DMS153 treated with DMSO at 0.1 percent for 48 hours (cell line): ENCODE measurements at regions not wholly inside any gene's neighbourhood (a gene's known extent, or its start where the extent isn't known, plus 50 kb on each side); places are given as distances from the start of the nearest gene placed in this dataset.

ENCODE experiments used
- DNase-seq: peaks from one replicate; lab custom pipeline; 2025; ENCODE audit not compliant: unreplicated experiment; lab: John Stamatoyannopoulos, UW

DNA sequence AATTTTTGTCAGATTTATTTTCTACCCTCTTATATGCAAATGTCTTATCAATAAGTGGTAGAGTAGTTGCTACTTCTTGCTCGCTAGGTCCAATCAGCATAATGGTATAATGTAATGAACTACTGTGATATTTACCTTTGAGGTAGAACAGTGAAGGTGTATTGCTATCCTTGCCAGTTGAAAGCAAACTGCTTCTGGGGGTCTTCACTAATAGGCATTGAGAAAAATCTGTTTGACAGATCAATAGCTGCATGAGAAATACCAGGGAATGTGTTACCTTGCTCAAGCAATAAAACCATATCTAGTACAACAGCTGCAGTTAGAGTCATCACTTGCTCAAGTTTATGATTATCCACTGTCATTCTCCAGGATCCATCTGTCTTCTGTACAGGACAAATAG lies 50.1 kb upstream of the EFEMP1 start:
- DNase-seq, result no peak

DNA sequence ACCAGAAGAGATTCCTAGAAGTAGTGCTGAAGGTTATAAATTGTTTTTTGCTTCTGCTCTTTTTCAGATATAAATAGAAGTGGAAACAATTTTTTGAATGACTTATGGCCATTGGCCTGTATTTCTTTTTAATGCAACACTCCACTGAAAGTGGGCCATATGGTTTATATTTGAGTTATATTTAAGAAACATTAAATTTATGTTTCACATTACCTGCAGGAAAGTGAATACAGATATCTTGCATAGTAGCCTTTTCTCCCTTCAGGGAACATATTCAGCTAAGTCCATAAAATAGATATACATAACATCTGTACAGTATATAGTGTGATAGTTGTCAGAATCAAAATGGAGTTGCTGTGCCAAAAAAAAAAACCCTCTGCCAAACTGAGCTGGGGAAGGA lies 53.1 kb upstream of the EFEMP1 start:
- DNase-seq, result no peak

DNA sequence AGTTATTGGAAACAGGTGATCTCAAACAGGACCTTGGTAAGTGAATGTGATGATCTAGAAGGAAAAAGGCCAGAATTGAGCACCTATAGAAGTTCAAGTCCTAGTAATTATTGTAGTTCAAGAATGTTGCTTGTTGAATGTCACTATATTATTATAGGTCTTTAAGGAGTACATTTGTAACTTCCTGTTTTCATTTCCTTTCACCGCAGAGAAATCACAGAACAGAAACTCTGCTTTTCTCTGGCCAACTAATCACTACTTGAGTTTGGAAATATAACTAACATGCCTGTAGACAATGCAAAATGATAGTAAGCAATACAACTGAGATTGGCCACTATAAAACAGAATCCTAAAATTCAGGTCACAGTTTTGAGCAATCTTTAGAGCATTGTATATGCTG lies 61.8 kb upstream of the EFEMP1 start:
- DNase-seq, result no peak

DNA sequence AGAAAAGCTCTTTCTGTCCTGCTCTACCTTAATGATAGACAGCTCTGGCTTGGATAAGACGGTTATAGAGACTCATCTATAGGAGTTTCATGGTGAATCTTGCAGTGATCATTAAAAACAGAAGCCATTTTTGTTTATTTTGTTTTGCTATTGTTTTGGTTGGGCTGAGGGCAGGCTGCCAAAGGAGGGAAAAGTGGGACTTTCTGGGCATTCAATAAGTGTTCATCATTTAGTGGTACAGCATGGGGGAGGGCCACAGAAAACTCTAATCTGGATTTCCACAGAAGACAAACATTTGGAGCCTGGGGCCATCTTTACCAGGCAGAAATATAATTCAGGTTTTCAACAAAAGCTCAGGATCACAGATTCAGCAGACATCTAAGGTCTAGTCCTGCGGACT lies 62.4 kb upstream of the EFEMP1 start:
- DNase-seq, result no peak

DNA sequence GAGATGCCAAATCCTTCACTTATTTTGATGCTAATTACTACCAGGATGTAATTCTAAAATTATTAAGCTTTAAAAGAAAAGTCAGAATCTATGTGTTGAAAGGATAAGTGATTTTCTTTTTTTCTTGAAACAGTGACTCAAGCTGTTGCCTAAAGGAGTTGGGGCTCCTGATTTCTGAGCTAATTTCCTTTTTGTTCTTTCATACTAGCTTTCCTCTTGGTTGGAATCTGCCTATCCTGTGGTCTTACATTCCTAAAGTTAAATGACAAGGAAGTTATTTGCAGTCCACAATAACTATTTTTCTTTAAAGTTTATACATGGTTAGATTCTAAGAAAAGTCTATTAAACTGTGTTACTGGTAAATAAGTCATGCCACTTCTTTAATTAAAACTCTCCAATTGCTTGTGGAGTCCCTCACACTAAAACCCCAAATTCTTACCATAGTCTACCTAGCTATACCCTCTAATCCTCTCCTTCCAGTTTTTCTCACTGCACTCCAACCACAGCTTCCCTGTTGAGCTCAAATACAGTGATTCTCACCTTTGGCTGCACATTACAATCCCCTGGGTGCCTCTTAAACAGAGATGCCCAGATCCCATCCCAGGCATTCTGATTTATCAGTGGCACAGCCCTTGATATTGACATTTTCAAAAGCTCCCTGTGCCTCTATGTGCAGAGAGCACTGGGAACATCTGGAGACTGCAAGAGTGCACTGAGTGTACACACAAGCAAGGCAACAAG lies 63.3 kb upstream of the EFEMP1 start:
- DNase-seq, result no peak

DNA sequence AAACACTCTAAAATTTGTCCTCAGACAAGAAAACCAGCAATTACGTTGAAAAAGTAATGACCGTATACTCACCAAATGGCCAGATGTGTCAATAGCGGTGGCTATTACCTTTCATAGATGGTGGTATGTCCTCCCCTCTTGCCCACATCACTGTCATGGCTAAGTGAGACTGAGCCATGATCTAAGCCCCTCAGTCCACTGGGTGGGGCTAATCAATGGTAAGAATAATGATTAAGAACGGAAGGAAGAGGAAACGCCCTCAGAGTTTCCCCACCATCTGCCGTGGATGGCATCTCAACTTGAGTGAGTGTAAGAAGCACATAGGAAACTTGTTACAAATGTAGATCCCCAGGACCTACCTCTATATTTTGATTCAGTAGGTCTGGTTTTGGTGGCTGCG lies 65.8 kb upstream of the EFEMP1 start:
- DNase-seq, result no peak

DNA sequence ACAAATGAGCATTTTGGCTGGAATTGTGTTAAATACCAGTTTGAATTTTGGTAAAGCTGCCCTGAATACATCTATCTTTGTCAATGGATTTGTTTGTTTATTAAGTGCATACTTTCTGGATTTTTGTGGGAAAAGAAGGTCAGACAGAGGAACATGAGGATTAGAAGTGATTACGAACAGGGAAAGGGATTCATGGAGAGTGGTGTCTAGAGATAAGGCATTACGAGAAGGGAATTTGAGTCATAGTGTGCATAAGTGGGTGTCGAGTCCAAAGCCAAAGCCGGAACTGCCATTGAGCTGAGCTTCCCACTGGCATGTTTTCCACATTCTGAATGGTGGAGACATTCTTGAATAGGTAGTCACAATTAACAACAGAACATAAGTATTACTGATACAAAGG lies 68.9 kb upstream of the EFEMP1 start:
- DNase-seq, result no peak

DNA sequence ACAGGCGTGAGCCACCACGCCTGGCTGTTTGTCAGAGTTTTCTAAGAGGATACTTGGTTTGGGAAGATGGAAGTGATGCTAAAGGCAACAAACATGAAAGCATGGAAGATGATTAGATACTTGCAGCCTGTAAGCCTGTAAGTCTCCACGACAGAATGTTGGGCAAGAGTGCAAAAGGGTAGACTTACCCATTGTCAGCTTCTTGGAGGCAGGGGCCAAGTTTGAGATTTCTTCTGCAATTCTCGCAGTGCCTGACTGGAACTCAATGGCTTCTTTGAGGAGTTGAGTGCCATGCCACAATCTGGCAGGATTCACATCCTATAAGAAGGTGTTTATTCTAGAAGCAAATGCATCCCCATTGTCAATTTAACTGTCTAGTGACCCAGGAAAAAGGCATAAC lies 70.1 kb upstream of the EFEMP1 start:
- no peak for DNase-seq

DNA sequence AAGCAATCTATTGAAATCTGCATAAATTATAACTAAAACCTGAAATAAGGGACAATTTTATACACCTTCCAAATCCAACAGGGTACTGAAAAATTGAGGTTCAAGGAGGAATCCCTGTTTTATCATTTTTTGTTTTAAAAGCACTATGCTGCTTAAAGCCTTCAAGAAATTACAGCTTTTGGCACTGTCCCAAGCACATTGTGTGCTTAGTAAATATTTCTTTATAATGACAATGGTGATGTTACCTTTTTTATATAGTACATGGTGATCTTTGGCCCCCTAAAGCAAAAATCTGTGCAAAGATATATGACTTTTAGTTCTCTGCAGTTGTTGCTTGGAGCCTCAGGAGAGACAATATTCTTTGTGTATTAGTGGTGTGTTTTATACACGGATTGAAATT lies 71.6 kb upstream of the EFEMP1 start:
- DNase-seq, result no peak

DNA sequence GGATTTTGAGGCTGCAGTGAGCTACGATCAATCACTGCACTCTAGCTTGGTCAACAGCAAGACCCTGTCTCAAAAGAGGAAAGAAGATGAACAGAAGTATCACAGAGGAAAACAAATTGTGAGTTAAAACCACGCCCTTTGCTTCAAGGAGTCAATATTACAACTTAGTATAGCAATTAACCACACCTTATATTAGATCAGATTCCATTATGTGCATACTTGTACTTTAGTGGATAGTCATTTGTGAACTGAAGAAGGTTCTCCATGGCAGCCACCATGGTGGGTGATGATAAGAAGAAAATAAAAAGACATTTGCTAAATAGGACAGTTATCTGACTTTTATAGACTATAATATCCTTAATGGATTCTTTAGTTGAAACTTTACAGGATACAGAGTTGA lies 72.3 kb upstream of the EFEMP1 start:
- DNase-seq, result no peak

DNA sequence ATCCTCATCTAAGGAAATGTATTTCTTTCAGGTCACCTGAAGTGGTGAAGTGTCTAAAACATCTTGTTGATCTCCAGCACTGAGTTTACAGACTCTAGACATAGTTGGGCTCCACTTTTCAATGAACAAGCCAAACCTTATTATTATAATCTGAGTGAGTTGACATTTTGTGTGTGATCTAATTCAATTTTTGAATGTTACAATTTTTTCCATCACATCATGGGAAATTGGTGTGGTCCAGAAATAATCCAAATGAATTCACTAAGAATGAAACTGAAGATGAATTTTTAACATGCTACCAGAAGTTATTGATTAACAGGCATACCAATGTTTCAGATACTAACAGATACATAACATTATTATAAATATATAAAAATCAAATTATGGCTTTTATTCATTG lies 75.6 kb upstream of the EFEMP1 start:
- DNase-seq, result no peak

DNA sequence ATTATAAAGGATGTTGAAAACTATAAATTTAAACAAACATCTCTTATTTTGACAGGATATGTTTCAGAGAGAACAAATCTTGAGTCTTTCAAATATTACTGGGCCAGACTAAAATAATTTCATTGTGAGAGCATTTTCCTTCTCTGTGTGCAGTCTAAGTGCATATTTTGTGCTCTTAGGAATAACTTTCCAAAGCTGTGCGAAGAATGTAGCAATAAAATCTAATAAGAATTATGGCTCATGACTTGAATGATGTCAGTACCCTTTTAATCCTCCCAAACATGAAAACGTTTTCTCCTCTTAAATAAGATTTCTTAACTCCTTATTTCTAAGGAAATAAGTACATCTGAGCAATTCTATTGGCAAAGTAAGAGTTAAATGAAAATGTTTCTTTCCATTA lies 76.2 kb upstream of the EFEMP1 start:
- DNase-seq, result no peak

DNA sequence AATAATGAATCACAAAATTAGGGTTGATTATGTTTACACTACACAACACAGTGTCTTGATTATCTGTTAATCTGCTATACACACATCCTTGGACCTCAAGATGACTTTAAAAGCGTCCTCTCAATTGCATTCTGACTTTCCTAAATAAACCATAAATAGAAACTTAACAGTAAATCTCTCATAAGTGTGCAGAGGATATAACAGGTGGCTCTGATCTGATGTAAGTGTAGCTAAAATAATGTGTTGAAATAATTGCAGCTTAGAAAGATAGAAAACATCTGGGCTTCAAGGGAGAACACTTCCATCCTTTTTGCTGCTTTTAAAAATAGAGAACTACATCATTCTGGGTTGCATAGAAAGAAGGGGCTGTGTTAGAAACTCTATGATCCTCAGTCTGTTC lies 78.4 kb upstream of the EFEMP1 start:
- no peak for DNase-seq

DNA sequence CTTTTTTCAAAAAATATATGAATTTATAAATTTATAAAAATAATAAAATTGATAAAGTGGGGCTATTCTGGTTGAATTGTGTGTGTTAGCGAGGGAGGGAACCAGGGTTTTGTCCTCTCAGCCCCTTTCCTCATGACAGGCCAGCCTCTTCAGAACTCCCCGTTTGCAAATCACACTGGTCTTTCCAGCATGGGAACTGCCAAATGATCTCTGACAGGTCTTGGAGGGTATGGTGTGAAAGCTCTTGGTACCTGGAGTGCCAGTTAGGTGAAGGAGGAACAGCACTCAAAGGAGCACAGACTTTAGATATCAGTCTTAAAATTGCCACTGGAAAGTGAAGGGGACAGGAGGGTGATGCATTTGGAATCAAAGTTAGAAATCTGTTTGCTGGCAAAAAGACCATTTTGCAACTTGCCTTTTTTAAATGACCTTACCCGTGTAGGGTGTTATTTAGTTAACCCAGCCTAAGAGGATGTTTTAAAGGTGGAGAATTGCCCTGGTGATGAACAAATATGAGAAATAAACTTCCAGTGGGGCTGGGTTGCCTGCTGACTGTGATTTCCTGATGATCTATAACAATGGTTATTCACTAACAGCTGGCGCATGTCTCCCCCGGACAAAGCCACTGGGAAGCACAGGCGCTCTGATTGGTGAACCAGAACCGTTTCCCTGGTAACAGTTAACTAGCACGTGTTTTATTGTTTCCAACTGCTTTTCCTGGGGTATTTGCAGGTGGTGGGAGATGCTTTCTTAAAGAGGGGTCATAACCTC lies 85.3 kb upstream of the EFEMP1 start:
- peak; percentile 85 for DNase-seq

DNA sequence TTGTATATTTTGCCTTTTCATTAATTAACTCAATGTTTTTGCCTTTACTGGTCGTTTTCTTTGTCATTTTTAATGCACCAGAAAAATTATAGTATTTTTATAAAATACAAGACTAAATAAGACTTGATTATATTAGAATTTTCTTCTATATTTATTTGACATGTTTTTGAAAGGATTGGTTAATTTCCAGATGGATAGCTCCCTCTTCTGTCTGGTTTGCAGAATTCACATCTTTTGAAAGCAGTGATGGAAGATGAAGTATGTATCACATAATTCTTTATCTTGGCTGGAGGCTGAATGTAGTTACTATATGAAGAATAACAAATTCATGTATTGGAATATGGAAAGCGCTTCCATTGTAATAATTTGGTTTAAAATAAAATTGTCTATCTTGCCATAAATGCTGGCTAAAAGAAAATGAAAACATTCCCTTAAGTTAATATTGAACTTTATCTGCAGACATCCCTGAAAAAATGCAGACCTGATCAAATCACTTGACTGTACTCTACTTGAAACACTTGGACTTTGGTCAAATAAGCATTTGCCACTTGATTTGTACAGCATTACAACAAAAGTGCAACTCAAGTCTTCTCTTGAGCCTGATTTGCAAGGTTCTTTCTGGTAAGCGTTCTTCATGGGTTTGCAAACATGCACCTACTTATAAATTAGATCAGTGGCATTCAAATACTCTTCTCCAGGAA lies 86.3 kb upstream of the EFEMP1 start:
- DNase-seq, result peak; percentile 74

DNA sequence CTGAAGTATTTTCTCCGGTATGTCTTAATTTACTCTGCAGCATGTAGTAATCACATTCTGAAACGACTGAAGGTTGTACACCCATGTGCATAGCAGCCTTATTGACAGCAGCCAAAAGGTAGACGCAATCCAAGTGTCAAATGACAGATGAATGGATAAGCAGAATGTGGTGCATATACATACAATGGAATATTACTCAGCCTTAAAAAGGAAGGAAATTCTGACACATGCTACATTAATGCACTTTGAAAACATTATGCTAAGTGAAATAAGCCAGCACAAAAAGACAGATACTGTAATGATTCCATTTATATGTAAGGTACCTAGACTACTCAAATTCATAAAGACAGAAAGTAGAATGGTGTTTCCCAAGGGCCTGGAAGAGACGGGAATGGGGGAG lies 88.0 kb upstream of the EFEMP1 start:
- DNase-seq, result no peak

DNA sequence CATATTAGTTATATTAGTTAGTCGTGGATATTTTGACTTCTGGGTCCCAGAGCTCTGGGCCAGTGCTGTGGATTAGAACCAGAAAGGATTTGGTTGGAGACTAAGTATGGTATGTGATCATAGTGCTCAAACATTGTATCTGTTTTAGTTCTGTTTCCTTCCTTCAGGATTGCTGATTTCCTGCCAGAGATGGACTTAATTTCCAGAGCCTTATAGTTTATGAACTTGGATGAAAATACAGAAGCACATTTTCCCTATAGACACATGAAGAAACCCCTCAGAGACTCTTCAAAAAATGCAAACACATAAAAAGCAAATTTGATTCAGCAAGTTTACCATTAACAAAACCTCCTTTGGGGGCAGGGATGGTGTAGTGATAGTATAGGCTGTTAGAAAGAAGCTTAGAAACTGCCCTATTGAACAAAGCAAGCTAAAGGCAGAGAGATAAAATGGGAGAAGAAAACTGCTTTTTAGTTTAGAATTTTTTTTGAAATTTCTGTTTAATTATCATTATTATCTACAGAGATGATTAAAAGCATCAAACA lies 88.7 kb upstream of the EFEMP1 start:
- no peak for DNase-seq

DNA sequence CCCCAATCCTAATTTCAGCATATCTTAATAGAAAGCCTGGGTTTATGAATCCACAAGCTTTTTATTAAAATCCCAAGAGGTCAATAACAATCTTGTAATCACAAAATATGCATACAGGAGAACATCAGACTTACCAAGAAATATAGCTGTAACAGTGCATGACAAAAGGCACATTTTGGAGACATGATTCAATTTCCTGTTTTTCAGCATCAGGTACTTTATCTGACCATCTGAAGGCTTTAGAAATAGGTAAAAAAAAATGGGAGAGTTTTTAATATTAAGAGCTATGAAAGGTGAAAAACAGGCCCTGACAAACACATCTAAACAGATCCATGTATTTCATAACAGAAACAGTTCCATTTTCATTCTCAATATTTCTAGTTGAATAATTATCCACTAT lies 89.9 kb upstream of the EFEMP1 start:
- no peak for DNase-seq

DNA sequence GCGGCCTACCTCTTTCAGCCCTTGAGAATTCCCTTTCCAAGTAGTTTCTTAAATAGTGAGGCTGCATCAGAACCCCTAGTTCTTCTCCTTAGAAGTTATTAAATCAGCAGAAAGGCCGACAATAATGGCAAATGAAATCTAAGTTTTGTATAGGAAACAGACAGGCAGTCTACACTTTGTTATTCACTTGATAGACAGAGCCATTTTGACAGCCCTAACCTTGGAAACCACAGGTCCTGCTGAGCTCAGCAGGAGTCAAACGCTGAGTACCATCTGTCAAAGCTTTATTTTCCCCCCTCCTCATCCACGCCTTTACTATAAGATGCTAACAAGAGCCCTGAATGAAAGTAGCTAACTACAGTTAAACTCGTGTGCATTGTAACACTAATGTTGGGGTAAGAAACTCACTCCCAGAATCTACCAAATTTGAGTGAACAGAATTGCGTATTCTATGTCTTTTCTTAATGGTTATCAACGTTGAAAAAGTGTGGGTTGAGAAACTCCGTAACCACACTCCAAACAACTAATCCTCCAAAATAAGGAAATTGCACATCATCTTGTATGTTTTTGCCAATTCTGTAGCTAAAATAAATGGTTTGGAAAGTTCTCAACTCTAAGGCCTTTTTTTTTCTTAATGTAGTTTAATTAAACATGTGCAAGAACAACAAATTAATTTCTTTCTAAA lies 90.6 kb upstream of the EFEMP1 start:
- DNase-seq, result no peak

DNA sequence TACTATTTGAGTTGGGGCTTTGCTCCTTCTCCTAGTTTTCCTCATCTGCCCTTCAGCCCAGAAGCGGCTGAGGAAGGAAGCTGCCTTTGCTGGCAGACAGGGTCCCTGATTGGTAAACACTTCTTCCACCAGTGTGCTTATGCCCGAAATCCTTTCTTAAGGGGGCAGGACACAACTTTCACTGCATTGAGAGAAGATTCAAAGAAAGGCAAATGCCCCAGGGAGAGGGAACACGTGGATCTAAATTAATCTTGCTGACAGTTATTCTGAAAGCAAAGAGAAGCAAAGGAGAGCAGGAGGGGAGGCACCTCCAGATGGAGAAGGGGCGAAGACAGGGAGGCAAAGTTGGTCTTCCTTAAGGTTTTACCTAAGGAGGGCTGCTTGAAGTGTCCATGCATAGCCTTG lies 92.1 kb upstream of the EFEMP1 start:
- no peak for DNase-seq

DNA sequence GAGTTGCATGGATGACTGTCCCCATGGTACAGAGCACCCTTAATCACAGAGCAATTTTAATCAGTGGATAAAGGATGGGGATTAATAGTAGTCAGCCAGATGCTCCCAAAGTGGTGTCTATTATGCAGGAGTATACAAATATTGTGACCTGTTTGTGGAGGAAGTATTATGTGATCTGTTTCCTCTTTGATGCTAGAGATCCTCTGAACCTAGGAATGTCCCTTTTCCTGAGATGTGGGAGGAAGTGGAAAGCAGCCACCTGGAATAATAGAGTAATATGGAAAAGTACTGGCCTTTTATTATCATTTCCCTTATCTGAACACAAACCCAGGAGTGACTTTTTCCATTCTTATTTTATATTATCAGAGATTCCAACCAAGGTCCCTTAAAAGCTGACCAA lies 94.2 kb upstream of the EFEMP1 start:
- DNase-seq, result no peak
